ENCODE measurements at regions not wholly inside any gene's neighbourhood (a gene's known extent, or its start where the extent isn't known, plus 50 kb on each side); places are given as distances from the start of the nearest gene placed in this dataset.

- Histone ChIP-seq H3K36me3 (ENCODE audit: control insufficient read depth in 1 of 2, insufficient read depth in 2 of 2, low read length in 2 of 2) (no peaks in the 10 kb centered on the region), H3K27ac (ENCODE audit: low read depth, low read length) (no peak overlapping the region), H3K27me3 (ENCODE audit: insufficient read depth, low read length) (no peaks in the 10 kb centered on the region), H3K9me3 (ENCODE audit: control insufficient read depth in 1 of 2, insufficient read depth in 1 of 2, low read depth in 1 of 2, low read length in 2 of 2) (no peaks in the 10 kb centered on the region), H3K9me2 (ENCODE audit: insufficient read depth) (no peaks in the 10 kb centered on the region), H3K4me1 (ENCODE audit: control insufficient read depth in 1 of 2, insufficient read depth in 2 of 2, low read length in 2 of 2) (no peaks in the 10 kb centered on the region), H2AFZ (ENCODE audit: low read depth, low read length, poor library complexity, severe bottlenecking) (no peak overlapping the region), H3K9ac (ENCODE audit: low read length) (no peak overlapping the region), H3K4me3 (replicated peaks in 1 of 2; ENCODE audit: low read depth in 1 of 2, low read length in 2 of 2) (no peak overlapping the region), H3K4me2 (ENCODE audit: low read length) (no peak overlapping the region), H3K79me2 (ENCODE audit: insufficient read depth, low read length) (no peaks in the 10 kb centered on the region), H4K20me1 (ENCODE audit: insufficient read depth) (no peaks in the 10 kb centered on the region)
- intact Hi-C loops (cut with micrococcal nuclease) = no loop called here
- ChIA-PET POLR2A (no interaction called here), RAD21 (ENCODE audit: low non-redundant PET in 1 of 2, low total read pairs in 2 of 2, uncharacterized antibody in 2 of 2, unreplicated experiment in 2 of 2) (no interaction called here), CTCF (no interaction called here)
- no peak for DNase-seq (ENCODE audit: low read depth, low spot score)
- ATAC-seq = no peak
- no TSS peak for BruUV-seq (replicated peaks)
- TF ChIP-seq SRF (IDR thresholded peaks at IDR 0.05; ENCODE audit: low read depth) (no peak), SIN3A (IDR thresholded peaks at IDR 0.05; ENCODE audit: low read depth) (no peak), ELF1 (IDR thresholded peaks at IDR 0.05; ENCODE audit: borderline replicate concordance, low read depth) (no peak), CBX3 (IDR thresholded peaks at IDR 0.05; ENCODE audit: low read depth) (no peak), POLR2A (IDR thresholded peaks at IDR 0.05; ENCODE audit: borderline replicate concordance, extremely low read depth, insufficient read depth, insufficient read length) (no peak), YY1 (IDR thresholded peaks at IDR 0.05; ENCODE audit: extremely low read depth, insufficient replicate concordance, low read depth, low read length) (no peak)
- TF ChIP-seq, protein P1, sequence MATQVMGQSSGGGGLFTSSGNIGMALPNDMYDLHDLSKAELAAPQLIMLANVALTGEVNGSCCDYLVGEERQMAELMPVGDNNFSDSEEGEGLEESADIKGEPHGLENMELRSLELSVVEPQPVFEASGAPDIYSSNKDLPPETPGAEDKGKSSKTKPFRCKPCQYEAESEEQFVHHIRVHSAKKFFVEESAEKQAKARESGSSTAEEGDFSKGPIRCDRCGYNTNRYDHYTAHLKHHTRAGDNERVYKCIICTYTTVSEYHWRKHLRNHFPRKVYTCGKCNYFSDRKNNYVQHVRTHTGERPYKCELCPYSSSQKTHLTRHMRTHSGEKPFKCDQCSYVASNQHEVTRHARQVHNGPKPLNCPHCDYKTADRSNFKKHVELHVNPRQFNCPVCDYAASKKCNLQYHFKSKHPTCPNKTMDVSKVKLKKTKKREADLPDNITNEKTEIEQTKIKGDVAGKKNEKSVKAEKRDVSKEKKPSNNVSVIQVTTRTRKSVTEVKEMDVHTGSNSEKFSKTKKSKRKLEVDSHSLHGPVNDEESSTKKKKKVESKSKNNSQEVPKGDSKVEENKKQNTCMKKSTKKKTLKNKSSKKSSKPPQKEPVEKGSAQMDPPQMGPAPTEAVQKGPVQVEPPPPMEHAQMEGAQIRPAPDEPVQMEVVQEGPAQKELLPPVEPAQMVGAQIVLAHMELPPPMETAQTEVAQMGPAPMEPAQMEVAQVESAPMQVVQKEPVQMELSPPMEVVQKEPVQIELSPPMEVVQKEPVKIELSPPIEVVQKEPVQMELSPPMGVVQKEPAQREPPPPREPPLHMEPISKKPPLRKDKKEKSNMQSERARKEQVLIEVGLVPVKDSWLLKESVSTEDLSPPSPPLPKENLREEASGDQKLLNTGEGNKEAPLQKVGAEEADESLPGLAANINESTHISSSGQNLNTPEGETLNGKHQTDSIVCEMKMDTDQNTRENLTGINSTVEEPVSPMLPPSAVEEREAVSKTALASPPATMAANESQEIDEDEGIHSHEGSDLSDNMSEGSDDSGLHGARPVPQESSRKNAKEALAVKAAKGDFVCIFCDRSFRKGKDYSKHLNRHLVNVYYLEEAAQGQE (IDR thresholded peaks at IDR 0.05; ENCODE audit: low read depth) = no peak
Measured at GRCh38 chr15:67979281-67979680, 74.8 kb upstream of the PIAS1 start.

GRCh38 chr15:67980171-67980570 lies 73.9 kb upstream of the PIAS1 start:
- no peak overlapping the region for H2AFZ ChIP-seq (ENCODE audit: low read depth, low read length, poor library complexity, severe bottlenecking)
- ChIA-PET POLR2A (no interaction called here), CTCF (no interaction called here), RAD21 (ENCODE audit: low non-redundant PET in 1 of 2, low total read pairs in 2 of 2, uncharacterized antibody in 2 of 2, unreplicated experiment in 2 of 2) (no interaction called here)
- H3K9me3 ChIP-seq (ENCODE audit: control insufficient read depth in 1 of 2, insufficient read depth in 1 of 2, low read depth in 1 of 2, low read length in 2 of 2) = no peaks in the 10 kb centered on the region
- H3K4me1 ChIP-seq (ENCODE audit: control insufficient read depth in 1 of 2, insufficient read depth in 2 of 2, low read length in 2 of 2) = no peaks in the 10 kb centered on the region
- H4K20me1 ChIP-seq (ENCODE audit: insufficient read depth) = no peaks in the 10 kb centered on the region
- DNase-seq (ENCODE audit: low read depth, low spot score) (no peak), ATAC-seq (no peak)
- intact Hi-C loops (cut with micrococcal nuclease) = no loop called here
- BruUV-seq (replicated peaks) = no TSS peak
- no peaks in the 10 kb centered on the region for H3K9me2 ChIP-seq (ENCODE audit: insufficient read depth)
- no peaks in the 10 kb centered on the region for H3K36me3 ChIP-seq (ENCODE audit: control insufficient read depth in 1 of 2, insufficient read depth in 2 of 2, low read length in 2 of 2)
- no peak overlapping the region for H3K4me3 ChIP-seq (replicated peaks in 1 of 2; ENCODE audit: low read depth in 1 of 2, low read length in 2 of 2)
- no peak overlapping the region for H3K9ac ChIP-seq (ENCODE audit: low read length)
- H3K4me2 ChIP-seq (ENCODE audit: low read length) = no peak overlapping the region
- no peak overlapping the region for H3K27ac ChIP-seq (ENCODE audit: low read depth, low read length)
- H3K79me2 ChIP-seq (ENCODE audit: insufficient read depth, low read length) = no peaks in the 10 kb centered on the region
- no peaks in the 10 kb centered on the region for H3K27me3 ChIP-seq (ENCODE audit: insufficient read depth, low read length)
- TF ChIP-seq ZFX (IDR thresholded peaks at IDR 0.05) = no peak
- no peak for TF ChIP-seq TCF7L2 (IDR thresholded peaks at IDR 0.05; ENCODE audit: borderline replicate concordance, extremely low read depth, insufficient read depth, insufficient read length)
- TF ChIP-seq, protein P1 (IDR thresholded peaks at IDR 0.05; ENCODE audit: low read depth) = no peak
- no peak for TF ChIP-seq CEBPB (IDR thresholded peaks at IDR 0.05; ENCODE audit: low read depth)
- no peak for TF ChIP-seq MAX (IDR thresholded peaks at IDR 0.05)
- no peak for TF ChIP-seq CBX3 (IDR thresholded peaks at IDR 0.05; ENCODE audit: low read depth)
- TF ChIP-seq EZH2 (IDR thresholded peaks at IDR 0.05) = no peak
- no peak for TF ChIP-seq RAD21 (IDR thresholded peaks at IDR 0.05; ENCODE audit: low read depth)
- no peak for TF ChIP-seq SIN3A (IDR thresholded peaks at IDR 0.05; ENCODE audit: low read depth)
- TF ChIP-seq JUND (IDR thresholded peaks at IDR 0.05) = no peak
- TF ChIP-seq POLR2AphosphoS5 (IDR thresholded peaks at IDR 0.05; ENCODE audit: low read depth, low read length) = no peak
- TF ChIP-seq FOSL1 (IDR thresholded peaks at IDR 0.05; ENCODE audit: low read depth) = no peak
- no peak for TF ChIP-seq YY1 (IDR thresholded peaks at IDR 0.05; ENCODE audit: extremely low read depth, insufficient replicate concordance, low read depth, low read length)

Measured in HCT116 (cell line).